NCI-H128 (cell line): ENCODE measurements at regions not wholly inside any gene's neighbourhood (a gene's known extent, or its start where the extent isn't known, plus 50 kb on each side); places are given as distances from the start of the nearest gene placed in this dataset.
"Not testable (repeated sequence)": the region's sequence is repeated elsewhere in the genome, so short reads cannot be mapped to it uniquely, and the experiment has no call there.

Experiments used
- DNase-seq: peaks from one replicate; lab custom pipeline; 2025; ENCODE audit not compliant: unreplicated experiment; lab: John Stamatoyannopoulos, UW

DNA sequence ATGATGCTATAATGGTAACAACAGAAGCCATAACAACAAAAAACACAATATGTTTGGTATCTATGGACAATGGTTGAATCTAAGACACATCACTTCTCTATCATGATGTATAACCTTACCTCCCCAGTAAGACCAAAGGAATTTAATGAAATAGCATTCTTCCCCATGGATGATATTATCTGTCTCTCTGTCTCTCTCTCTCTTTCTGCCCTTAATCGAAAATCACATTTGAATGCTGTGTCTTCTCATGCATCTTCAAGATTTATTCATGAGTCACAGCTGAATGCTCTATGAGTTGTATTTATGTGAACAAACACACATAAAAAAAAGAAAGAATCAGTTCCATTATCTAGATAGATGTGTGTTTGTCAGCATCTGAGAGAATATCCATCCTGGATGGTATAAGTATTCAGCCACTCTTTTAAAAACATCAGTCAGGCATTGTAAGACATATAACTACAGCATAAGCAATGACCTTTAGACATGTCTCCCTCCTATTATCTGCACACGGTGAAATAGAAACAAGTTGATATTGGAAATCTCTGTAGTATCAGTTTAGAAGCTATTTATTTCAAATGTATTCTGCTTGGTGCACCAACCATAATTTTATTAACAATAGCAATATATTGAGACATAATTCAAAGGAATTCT lies 433.3 kb downstream of the TOX3 start:
- DNase-seq: no peak

DNA sequence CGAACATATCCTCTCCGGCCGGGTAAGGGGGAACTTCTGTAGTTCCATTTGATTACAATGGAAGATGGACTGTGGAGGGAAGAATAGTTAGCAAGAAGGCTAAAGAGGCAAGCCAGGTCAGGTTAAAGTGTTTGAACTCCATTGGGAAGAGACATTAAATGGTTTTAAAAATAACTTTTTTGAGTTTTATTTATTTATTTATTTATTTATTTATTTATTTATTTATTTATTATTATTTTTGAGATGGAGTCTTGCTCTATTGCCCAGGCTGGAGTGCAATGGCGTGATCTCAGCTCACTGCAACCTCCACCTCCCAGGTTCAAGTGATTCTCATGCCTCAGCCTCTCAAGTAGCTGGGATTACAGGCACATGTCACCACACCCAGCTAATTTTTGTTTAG lies 441.9 kb downstream of the TOX3 start:
- not testable (repeated sequence) for DNase-seq

DNA sequence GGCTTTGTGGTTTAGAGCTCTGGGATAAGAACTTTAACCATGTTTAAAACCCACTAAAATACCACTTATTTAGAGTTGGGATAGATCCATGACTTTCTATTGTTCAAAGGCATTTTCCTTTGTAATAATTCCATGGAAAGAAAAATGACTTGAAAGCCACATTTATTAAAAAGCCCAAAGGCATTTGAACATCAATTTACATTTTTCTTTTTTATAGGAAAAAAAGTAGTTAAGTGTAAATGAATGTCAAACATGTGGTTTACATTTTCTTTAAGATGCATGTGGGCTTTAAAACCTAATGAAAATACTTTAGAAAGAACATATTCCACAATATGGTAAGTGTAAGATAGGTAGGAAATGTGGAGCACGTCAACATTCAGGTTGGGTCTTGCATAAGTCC lies 443.2 kb downstream of the TOX3 start:
- DNase-seq: no peak

DNA sequence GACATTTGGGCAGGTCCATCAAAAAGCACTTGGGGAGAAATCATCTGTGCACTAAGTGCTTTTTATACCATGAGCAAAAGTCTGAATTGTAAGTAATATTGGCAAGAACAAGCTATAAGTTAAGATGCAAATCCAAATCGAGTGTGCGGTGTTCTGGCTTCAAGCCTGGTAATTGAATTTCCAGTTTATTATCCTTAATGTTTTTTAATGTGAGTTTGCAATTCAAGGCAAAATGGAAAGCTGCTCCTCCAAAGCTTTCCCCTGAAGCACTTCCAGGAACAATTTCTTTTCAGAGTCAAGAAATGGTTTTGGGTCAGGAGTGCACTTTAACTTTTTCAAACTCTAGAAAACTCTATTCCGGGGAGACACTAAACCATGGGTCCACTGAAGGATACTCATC lies 445.7 kb downstream of the TOX3 start:
- no peak for DNase-seq

DNA sequence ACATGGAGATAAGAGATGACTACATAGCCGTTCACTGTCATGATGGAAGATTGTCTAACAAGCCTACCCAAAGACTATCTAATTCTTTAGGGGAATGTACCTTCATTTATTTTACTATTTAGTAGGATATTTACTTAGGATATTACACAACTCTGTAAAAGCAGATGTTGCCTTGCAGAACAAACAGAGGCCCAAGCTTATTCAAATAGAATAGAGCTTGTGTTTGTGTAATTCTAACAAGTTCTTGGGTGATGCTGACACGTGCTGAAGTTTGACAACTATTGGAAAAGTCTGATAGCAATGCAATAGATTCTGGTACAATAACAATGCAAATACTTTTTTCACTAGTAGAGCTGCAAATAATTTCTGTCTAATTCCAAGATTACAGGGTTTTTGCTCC lies 447.6 kb downstream of the TOX3 start:
- no peak for DNase-seq

DNA sequence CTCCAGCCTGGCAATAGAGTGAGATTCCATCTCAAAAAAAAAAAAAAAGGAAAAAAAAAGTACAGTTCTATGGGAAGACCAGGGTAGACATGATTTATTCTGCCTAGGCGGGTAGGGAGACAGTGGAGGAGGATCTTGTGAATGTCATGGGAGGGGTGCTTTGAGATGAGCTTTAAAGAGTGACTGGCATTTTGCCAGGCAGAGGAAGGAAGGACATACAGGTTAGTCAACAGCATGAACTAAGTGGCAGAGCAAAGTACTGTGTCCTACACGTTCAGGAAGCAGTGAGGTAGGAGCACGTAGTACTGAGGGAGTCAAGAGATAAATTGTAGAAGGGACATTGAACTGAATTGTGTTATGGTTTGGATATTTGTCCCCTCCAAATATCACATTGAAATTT lies 451.5 kb downstream of the TOX3 start:
- DNase-seq: no peak

DNA sequence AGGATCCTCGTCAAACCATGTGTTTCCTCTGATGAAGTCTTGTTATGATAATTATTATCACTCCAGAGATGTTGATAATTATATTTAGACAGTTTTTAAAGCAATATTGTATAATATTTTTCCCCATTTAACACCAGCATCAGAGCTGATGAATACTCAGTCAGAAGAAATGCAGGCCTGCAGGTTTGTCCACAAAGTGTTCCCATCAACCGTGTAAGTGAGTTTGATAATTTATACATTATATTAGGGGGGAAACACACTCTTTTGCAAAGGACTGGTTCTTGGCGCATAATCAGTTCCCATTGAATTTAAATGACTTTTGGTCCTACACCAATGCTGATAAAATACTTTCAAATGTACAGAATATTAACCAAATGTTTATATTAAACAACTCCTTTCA lies 454.8 kb downstream of the TOX3 start:
- no peak for DNase-seq

DNA sequence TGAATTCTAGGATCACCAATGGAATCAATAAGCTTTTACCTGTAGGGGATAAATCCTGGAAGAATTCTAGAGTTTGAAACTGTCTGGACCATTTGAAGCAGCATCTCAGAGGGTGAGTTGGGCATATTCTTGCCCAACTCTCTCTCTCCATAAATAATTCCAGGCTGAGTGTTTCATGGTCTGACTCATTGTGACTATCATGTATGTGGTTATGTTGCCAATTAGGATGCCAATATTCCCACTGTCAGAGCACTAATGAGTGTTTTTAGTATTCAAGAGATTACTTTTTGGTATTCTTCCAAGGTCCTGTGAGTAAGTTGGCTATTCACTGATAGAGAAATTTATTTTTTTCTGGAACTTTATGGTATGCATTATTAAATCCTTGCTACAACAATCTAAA lies 456.9 kb downstream of the TOX3 start:
- DNase-seq: no peak

DNA sequence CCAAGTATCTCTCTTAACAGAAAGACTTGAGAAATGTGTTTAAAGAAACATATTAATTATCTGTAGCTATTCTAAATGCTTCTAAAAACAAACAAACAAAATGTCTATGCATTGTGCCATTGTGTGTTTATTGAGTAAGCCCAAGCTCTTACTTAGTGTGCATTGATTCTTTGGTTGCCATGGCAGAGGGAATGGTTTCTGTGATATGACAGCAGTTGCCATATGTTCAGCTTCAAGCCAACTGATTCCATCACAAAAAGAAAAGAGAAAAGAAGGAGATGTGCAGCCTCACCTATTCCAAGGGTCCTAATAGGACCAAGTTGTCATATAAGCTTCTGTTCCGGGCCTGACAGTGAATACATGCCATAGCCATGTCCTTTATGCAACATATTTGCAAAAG lies 457.5 kb downstream of the TOX3 start:
- DNase-seq: no peak

DNA sequence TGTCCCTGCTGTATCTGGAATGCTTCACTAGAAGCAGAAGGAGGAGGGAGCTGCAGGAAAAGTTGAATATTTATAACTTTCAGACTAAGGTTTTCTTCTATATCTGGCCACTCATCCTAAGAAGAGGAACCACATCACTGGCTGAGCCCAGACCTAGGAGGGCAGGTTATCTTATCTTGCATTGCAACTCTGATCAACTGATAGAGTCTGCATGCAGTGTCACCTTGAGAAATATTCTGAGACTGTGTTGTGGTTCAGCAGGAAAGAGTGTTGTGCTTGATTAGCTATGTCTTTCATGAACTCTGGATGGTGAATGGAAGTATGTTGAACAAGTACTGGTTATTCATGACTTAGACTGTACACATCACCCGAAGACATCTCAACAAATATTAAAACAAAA lies 460.0 kb downstream of the TOX3 start:
- no peak for DNase-seq

DNA sequence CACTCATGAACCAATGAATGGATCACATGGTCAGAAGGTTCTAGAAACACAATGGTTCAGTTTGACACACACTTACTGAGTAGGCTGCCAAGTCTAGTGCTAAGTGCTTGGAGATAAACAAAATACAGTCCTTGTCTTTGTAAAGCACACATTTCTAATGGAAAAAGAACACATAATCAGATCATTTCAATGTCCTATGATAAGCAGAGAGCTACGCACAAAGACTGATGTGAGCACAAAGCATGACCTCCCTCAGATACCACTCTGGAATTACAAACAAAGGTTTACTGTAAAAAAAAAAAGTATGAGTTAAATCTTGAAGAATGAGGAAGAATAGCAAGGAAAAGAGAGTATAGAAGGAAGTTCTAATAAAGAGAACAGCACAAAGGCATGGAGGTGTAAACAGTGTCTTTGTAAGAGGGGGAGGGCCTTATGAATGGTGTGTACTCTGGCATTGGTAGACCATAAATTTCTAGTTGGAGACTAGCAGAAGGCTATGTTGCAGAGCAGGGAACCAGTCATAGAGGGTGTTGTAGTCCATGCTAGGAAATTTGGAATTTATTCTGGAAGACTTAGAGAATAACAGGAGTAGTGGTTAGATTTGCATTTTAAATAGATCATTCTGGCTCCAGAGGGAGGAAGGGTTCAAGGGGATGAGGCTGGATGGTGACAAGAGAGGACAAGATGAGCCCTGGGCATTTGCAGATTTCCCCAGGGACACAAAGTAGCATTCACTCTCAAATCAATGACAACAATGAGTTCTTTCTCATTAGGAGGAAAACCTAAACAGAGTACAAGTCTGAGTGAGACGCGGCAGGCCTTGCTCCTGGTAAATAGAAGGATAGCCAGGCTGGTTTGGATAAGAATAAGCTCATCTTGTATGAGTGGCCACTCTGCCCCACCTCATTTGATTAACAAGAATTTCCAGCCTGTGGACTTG lies 468.0 kb downstream of the TOX3 start:
- DNase-seq: no peak

DNA sequence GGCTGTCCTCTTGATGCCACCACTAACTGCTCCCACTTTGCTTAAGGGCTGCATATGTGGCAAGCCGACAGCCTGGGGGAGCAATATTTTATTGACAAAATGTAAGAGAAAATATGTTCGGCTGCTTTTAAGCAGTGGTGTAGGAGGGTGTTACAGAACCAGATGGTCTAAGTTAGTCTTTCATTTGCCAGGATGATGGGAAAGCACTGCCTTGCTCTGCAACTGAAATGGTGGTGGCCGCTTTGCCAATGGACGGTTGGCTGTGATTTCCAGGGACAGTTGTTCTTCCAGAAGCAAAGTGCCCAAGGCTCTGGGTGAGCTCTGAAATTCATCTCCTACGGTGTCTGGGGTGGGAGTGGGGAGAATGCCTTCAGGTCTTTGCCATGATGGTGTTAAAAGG lies 469.3 kb downstream of the TOX3 start:
- no peak for DNase-seq

DNA sequence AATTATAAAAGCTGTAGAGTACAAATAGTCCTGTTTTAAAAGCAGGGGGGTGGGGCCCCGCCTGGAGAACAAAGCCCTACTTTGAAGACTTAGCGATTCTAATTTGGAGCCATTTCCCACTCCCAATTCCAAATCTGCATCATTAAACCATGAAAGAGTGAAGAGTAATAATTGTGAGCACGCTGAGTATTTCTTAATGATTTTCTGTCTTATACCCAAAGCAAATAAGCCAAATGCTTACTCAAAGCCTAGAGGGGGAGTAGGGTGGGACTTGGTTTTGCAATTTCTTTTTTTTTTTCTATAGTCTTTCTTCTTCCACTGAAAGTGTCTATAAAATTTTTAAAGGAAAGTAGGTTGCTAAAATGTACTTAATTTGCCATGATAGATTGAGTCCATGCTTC lies 470.1 kb downstream of the TOX3 start:
- DNase-seq: no peak

DNA sequence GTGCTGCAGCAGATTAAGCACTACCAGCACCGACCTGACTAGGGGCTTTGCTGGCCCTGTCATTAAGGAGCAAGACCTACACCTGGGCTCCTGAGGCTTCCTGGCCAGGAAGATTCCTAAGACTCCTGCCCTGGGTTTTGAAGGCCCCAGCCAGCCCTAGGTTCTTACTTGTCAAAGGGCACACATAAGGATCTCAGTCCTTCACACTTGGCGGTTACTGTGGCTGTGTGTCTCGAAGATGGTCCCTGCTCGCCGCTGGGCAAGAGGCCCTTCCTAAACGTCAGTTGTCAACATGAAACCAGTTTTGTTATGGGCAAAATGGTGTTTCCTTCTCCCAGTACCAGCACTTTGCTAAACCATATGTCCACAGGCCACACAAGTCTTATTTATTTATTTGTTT lies 470.6 kb downstream of the TOX3 start:
- no peak for DNase-seq

DNA sequence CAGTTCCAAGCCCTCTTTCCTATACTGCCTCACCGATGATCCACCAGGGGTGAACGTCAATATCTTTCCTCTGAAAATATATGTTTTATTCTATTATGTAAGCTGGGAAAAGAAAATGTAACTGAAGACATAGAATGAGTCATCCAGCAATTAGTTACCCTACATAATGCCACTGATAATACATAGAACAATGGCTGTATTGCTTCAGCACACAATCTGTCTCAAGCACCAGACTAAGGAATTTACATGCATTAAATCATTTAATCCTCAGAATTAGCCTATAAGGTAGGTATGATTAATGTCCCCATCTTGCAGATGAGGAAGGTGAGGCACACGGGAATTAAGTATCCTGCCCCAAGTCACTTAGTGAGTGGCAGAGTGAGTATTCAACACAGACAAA lies 472.8 kb downstream of the TOX3 start:
- no peak for DNase-seq

DNA sequence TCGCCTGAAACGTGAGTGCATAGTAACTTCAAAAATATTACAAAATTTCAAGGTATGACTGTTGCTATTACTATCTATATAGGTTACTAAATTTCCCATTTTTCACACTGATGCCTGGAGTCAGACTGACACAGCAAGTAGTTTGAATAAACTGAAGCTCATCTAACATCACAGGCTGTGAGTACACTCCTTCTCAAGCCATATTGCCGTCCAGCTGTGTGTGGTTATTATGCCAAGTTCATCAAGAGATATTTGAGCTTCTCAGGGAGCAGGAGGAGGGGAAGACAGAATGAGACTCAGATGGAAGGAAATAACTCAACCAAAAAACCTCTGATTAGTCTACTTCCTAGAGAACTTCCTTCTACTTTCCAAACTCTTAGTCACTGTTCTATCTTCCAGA lies 473.9 kb downstream of the TOX3 start:
- no peak for DNase-seq

DNA sequence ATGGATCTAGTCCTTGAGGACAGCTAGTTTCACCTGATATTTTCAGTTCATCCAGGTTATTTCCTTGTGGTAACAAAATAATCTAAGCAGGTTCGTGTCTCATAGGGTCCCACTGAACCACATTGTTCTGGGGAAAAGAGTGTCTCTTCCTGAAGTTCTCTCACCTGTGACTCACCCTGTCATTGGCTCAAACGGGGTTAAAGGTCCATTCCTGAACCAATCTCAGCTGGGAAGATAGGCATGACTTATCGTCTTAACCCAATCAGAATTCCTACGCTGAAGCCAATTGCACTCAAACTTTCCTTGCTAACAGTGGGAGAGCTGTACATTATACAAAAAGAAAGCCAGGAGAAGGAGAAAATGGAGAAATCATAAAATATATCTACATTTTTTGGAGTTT lies 475.8 kb downstream of the TOX3 start:
- DNase-seq: no peak

DNA sequence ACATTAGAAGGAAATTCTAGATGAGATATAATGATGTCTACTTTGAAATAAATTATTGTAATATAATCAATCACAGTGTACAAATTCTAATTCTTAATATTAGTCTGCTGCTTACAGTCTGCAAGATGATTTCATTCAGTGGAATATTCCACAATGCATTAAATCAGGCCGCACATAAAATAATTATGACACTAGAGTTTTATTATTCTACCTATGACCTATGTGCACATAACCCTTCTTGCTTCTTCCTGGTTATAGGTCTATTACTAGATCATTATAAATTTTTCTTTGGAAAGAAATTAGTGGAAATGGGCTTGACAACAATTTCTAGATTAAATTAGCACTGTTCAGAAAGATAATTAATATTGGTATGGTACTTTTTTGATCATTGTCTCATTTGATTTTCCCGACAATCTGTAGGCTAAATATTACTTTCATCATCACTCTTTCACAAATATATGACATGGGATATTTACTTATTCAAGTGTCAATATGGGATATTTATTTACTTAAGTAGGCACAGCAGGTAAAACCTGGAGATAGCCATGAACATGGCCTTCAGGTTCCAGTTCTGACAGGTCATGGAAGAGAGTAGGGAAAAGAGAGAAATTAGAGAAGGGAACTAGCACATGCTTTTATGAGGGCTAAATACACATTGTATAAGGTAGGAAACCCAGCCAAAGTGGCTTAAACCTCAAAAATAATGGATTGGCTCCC lies 476.4 kb downstream of the TOX3 start:
- DNase-seq: no peak

DNA sequence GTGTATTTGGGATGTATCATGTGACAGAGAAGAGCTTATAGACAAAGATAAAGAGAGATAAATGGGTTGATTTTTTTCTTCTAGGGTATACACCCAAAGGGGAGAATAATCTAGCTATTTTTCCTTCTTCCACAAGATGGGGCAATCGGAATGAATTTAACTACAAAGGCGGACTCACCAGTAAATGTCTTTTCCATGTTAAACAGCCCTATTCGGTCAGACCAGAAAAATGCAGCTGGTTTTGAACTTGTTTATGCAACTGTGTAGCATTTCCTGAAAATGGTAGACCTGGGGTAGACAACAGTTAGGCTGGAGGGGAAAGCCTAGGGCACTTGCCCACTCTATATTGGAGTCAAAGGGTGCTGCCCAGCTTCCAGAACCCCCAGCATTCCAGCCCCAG lies 477.1 kb downstream of the TOX3 start:
- DNase-seq: peak; percentile 34

DNA sequence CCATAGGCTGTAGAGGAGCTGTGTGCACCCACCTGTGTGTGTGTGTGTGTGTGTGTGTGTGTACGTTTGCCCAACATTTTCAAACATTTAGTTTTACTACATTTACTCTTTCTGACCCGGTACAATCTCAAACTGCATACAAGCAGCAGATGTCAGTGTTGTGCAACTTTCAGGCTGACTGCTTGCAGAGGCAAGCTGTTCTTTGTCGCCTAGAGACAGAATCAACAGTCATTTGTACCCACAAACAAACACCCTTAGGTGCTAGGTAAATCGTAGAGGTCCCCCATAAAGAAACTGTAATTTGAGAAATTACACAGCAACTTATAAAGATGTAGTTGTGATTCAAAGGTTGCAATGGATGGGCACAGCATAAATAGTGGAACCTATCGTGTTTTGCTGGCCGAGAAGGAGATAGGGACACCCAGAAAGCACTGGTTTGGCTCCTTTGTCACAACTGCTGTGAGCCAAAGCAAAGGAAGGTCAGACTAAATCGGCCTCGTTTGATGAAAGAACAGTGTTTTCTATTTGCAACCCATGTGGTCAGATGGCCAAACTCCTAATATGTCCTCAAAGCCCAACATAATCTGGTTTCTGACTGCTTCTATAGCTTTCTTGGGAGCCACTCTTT lies 478.4 kb downstream of the TOX3 start:
- DNase-seq: no peak

DNA sequence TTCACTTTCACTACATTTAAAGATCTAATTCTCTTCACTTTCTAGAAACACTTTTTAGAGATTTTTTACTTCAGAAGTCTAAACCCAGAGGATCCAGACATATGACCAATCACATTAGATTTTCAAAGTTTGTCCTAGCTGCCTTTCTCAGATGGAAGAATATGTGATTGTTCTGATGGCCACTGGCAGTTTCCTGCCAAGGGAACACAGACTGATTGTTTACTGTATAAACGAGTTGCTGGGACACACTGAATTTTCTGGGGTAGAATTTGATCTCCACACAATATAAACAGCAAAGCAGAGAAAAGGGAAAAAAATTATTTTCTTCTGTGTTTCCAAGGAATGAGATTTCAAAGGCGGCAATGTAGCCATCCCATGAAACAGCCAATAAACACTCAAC lies 480.0 kb downstream of the TOX3 start:
- DNase-seq: no peak

DNA sequence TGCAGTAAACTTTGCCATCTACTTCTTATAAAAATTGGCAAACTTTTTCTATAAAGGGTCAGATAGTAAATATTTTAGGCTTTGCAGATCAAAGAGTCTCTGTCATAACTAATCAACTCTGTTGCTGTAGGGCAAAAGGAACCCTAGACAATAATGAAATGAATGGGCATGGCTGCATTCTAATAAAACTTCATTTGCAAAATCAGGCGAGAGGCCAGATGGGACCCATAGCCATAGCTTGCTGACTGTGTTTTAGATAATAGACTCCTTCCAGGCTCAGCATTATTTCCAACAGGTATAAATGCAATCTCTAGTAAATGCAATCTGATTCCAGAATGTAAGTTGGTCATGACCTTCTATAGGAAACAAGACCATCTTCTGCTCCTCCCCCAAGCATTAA lies 490.7 kb downstream of the TOX3 start:
- no peak for DNase-seq
